HG02610 (cell line): ENCODE measurements at regions not wholly inside any gene's neighbourhood (a gene's known extent, or its start where the extent isn't known, plus 50 kb on each side); places are given as distances from the start of the nearest gene placed in this dataset.
"Not testable (repeated sequence)": the region's sequence is repeated elsewhere in the genome, so short reads cannot be mapped to it uniquely, and the experiment has no call there.

Experiments used
- ATAC-seq: cut with Tn5 transposase; IDR thresholded peaks from one replicate; pipeline ENCODE4 v1.9.1; 2021; ENCODE audit warnings: mild to moderate bottlenecking, moderate library complexity; ENCODE audit not compliant: unreplicated experiment

DNA sequence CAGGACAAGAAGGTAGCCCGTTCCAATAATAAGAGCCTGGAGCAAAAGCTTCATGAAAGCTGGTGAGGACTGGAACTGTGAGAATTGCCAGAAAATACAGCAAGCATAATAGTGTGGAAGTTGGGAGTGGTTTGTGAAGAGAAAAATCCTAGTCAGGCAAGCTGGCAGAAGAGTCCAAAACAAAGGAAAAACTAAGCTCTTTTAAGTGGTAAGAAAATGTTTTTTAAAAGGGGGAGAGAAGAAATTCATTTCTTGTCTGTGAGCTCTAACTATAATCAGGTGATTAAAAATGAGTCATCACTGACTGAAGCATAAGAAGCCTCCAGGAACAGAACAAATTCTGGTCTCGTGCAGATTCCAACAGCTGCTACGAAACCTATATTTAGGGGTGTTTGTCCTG is 102.6 kb downstream of the CAAP1 start:
- no peak for ATAC-seq

DNA sequence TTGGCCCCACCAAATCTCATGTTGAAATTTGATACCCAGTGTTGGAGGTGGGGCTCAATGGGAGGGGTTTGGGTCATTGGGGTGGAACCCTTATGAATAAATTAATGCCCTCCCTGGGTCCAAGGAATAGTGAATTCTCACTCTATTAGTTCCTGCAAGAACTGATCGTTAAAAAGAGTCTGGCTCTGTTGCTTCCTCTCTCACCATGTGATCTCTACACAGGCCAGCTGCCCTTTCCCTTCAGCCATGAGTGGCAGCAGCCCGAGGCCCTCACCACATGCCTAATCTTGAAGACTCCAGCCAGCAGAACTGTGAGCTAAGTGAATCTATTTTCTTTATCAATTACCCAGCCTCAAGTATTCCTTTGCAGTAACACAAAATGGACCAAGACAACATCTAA is 106.0 kb downstream of the CAAP1 start:
- no peak for ATAC-seq

DNA sequence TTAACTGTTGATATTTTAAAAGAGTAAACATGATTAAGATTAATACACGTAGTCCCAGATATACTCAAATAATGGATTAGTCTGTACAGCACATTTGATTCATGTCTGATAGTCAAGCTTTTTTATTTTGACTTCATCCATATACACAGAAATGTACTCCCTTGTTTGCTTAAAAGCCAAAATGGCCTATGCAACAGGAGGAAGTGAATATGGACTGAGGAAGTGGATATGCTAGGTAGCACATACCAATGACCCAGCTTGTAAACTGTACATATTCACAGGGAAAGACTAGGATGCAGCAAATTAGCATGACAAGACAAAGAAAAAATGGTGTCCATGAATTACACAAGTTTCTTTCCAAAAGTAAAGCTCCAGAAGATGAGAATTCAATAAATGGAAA is 109.7 kb downstream of the CAAP1 start:
- no peak for ATAC-seq

DNA sequence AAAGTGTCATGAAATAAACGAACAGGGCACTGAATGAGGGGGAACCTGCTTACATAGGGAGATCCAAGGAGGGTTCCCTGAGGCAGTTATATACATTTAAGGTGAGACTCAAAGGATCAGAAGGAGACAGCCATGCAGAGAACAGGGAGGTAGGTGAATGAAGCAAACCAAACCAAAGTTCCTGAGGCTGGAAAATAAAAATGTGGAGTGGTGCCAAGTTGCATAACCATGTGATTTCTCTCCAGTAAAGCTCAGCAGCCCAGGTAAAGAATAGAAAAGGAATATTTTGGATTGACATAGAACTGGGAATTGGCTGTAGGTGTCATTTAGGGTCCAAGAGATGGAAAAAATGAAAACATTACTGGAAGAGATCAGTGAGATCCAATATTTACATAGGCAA is 110.7 kb downstream of the CAAP1 start:
- no peak for ATAC-seq

DNA sequence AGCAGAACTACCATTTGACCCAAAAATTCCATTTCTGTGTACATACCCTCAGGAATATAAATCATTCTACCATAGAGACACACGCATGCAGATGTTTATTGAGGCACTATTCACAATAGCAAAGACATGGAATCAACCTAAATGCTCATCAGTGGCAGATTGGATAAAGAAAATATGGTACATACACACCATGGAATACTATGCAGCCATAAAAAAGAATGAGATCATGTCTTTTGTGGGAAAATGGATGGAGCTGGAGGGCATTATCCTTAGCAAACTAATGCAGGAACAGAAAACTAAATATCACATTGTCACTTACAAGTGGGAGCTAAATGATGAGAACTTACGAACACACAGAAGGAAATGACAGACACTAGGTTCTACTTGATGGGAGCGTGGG is 112.3 kb downstream of the CAAP1 start:
- not testable (repeated sequence) for ATAC-seq

DNA sequence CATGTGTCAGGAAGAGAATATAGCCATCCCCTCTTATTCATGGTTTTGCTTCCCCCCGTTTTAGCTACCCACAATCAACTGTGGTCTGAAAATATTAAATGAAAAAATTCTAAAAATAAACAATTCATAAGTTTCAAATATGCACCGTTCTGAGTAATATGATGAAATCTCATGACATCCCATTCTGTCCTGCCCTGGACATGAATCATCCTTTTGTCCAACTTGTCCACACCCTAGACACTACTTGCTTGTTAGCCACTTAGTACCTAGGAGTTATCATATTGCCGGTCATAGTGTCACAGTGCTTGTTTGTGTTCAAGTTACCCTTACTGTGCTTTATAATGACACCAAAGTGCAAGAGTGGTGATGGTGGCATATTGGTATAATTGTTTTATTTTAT is 113.5 kb downstream of the CAAP1 start:
- no peak for ATAC-seq

DNA sequence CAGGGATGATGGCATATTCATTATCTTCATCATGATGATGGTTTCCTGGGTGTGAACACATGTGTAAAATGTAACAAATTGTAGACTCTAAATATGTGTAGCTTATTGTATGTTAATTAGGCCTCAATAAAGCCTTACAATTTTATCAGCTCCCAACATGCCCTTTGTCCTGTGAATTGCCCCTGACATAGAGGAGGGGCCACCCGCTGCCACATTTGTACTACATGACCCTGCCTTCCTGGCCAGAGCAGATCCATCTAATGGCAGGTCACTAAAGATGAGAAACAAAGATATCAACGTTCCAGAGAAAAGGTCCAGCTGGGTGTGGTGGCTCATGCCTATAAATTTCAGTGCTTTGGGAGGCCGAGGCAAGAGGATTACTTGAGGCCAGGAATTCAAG is 117.2 kb downstream of the CAAP1 start:
- ATAC-seq = no peak

DNA sequence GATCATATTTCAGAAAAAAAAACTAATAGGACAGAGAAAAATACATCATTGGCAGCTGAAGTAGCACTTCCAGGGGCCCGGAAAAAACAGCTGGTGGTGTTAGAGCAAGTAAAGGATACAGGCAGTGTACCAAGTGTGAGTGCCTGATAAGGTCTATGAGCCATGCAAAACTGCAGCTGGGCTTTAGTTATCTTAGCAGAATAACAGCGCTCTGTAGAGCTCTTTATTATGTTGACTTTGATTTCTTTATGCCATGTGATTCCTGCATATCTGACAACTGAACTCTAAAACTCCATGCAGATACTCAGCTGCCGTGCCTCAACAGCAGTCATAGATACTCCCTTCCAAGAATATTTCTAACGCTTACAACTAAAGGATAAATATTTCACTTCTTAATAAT is 119.5 kb downstream of the CAAP1 start:
- ATAC-seq = no peak

DNA sequence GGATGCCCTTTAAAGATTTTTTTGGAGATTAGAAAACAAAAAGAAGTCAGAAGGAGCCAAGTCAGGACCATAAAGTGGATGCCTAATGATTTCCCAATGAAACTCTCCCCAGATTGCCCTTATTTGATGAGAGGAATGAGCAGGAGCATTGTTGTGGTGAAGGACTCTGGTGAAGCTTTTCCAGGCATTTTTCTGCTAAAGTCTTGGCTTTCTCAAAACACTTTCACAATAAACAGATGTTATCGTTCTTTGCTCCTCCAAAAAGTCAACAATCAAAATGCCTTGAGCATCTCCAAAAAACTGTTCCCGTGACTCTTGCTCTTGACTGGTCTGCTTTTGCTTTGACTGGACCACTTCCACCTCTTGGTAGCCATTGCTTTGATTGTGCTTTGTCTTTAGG is 121.8 kb downstream of the CAAP1 start:
- ATAC-seq = no peak

DNA sequence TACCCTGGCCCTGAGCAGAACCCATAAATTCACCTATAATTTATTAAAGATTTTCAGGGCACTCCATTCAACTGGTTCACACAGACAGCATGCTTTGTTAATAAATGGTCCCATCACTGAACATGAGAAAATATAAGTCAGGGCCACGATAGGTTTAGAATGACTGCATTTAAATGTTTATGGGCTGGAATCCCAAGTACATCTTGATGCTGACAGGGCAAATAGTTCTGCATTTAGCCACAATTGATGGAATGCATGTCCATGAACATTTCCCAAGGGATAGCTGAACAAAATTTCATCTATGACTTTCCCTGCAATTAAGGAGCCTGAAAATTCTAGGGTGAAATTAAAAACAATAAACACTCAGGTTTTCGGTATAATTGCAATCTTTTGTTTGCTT is 124.5 kb downstream of the CAAP1 start:
- no peak for ATAC-seq

DNA sequence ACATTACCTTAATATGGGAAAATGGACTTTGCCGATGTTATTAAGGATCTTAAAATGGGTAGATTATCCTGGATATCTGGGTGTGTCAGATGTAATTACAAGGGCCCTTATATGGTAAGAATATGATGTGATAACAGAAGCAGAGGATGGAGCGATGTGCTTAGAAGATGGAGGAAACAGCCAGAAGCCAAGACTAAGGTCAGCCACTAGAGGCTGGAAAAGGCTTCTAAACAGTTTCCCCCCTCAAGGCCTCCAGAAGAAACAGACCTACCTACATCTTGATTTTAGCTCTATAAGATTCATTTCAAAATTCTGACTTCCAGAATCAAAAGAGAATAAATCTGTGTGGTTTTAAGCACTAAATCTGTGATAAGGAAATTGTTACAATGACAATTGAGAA is 131.9 kb downstream of the CAAP1 start:
- no peak for ATAC-seq

DNA sequence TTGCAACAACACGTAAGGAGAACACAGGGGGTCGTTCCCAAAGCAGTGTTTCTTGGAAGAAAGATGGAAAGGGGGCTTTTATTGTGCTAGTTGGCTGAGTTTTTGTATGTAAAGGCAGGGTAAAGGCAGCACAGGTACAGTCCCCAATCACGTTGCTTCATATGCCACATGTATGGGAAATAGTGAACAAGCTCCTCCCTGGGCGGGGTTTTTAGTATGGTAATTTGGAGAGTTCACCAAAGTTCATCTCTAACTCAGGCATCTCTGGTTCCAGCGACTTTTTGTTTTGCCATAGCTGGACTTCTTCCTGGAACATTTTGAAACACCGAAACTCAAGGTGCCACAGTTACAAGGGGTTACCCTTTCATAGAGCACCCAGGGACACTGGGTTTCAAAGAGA is 133.9 kb downstream of the CAAP1 start:
- no peak for ATAC-seq

DNA sequence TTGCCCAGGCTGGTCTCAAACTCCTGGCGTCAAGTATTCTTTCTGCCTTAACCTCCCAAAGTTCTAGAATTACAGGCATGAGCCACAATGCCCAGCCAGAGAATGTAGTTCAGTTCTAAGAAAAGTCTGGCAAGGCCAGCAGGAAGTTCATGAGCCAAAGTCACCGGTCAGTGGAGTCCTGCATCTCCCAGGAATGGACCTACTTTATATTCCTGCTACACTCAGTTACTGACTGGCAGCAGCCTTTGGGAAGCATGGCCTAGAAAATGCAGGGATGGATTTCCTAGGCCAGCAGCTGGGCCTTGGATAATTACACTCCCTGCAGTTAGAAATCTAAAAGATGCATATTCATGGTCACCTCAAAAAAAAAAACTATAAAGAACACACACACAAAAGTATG is 135.7 kb downstream of the CAAP1 start:
- no peak for ATAC-seq

DNA sequence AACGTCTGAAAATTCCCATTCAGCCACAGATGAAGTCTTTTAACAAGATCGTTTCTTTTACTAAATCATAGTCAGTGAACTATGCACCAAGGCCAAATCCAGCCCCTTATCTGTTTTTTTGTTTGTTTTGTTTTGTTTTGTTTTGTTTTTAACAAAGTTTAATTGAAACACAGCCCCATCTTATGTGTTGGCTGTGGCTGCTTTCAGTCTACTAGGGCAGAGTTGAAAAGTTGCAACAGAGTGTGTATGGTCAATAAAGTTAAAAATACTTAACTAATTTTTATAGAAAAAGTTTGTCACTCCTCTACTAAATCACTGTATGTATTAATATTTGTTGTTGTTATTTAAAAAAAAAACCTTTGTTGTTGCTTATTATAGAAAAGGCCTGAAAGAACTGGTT is 137.1 kb downstream of the CAAP1 start:
- ATAC-seq = no peak

DNA sequence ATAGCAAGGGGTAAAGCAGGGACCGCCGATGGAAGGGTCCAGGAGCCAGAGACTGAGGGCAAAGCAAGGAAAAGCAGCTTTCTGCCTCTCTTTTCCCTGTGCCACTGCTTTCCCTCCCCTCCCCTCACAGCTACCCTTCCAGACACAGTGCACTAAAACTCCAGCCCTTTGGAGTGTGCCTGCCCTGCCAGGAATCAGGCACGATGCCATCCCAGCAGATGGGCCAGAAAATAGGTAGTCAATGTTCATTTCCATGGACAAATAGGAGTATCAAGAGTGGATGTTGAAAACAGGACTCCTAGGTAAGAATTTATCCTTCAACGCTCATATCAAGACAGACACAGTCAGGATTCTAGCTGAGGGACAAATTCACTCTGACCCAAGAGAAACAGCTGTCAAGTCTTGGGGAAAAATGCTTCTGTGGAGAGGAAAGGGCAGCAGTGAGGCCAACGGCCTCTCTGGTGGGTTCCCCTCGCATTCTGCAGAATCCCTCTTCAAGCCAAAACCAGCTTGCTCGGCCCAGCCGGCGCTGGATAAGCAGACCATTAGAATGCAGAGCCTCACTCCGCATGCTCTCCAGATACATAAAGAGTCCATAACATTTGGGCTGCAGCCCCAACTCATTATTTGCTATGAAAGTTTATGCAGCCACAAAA is 138.0 kb downstream of the CAAP1 start:
- ATAC-seq = no peak

DNA sequence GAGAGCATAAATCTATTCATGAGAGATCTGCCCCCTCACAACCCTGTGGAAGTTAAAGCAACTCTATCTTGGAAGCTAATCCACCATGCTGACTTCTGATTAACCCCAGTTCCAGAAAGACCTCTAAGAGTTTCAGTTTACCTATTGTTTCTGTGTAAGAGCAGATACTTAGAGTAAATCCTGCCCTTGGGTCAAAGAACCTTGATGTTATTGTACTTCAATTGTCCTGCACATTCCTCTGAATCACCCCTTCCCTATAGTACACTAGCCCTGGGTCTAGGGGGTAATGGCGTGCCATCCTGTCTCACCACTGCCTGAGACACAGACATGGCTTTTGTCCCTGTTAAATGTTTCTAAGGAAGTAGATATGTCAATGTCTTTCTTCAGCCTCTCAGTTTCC is 138.6 kb downstream of the CAAP1 start:
- ATAC-seq = no peak

DNA sequence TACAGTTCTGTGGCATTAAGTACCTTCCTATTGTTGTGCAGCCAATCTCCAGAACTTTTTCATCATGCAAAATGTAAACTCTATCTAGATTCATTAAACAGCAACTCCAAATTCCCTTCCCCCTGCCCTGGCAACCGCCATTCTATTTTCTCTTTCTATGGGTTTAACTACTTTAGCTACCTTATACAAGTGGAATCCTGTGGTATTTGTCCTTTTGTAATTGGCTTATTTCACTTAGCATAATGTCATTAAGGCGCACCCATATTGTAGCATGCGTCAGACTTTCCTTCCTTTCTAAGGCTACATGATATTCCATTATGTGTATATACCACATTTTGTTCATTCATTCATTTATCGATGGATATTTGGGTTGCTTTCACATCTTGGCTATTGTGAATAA is 142.4 kb downstream of the CAAP1 start:
- no peak for ATAC-seq

DNA sequence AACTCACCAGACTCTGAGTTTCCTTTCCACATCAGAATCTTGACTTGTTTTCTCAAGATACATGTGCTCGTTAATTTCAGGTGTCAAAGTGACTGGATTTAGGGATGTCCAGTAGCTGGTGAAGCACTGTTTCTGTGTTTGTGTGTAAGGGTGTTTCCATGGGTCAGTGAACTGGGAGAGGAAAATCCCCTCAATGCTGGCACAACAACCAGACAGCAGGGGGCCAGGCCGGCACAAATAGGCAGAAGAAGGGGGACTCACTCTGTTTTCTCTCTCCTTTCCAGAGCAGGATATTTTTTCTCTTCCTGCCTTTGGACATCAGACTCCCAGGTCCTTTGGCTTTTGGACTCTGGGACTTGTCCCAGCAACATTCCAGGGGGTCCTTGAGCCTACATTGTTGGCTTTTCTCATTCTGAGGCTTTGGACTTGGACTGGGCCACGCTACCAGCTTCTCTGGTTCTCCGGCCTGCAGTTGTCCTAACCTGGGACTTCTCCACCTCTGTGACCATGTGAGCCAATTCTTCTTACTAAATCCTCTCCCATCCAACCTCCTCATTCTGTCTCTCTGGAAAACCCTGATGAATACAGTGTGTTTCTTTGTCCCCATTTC is 144.0 kb downstream of the CAAP1 start:
- no peak for ATAC-seq

DNA sequence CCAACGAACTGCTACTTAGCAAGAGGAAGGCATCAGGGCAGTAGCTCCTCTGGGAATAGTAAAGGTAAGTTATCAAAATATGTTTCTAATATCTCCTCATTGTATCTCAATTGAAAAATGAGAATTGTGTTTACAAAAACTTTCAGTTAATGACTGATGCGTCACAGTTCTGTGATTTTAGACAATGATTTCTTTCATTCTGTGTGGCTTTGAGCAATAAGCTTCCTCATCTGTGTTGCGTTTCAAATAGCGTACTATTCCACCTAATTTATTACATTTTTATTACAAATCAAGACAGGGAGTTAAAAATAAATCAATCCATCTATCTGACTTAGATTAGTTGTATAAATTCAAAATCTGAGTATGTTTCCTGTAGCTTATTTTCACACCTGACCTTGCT is 145.0 kb downstream of the CAAP1 start:
- no peak for ATAC-seq

DNA sequence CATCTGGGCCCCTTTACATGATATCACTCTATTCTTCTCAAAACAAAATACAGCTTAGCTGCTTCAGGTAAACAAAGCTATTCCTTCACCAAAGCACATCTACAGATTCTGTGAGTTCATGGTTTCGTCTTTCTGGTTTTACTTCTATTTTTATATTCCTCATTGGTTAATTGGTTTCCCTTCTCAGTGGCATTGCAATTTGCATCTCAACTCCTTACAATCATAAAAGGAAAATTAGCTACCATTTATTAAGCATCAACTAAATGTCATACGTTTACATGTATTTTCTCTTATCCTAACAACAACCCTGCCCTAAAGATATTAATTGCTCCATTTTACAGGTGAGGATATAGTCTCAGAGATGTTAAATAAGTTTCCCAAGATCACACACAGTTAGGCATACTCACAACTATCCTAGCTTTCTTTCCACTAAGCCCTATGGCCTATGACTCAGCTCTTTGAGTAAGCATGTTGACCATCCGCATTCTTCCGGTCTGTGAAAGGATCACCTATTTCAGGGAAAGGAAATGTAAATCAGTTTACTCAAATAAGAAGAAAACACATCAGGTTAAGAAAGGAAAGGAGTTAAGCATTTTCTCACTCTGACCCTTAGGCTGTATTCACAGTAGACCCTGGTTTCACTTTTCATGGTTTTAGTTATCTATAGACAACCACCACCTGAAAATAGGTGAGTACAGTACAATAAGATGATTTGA is 146.1 kb downstream of the CAAP1 start:
- peak; percentile 95 for ATAC-seq

DNA sequence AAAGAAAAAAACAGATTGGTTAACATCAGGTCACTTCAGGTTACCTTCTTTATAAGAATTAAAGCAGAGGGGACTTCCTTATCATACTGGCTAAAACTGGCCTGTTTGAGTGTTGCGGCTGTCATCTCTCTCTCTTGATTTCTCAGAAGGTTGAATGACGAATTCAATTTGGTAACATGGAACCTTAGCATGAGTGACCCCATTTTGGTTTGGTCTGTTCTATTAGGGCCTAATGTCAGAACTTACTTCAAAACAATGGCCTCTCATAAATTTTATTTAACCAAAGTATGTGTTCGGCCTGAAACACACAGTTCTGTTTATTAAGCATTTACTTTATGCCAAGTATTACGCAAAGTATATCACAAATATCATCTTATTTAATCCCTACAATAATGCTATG is 147.5 kb downstream of the CAAP1 start:
- ATAC-seq = no peak

DNA sequence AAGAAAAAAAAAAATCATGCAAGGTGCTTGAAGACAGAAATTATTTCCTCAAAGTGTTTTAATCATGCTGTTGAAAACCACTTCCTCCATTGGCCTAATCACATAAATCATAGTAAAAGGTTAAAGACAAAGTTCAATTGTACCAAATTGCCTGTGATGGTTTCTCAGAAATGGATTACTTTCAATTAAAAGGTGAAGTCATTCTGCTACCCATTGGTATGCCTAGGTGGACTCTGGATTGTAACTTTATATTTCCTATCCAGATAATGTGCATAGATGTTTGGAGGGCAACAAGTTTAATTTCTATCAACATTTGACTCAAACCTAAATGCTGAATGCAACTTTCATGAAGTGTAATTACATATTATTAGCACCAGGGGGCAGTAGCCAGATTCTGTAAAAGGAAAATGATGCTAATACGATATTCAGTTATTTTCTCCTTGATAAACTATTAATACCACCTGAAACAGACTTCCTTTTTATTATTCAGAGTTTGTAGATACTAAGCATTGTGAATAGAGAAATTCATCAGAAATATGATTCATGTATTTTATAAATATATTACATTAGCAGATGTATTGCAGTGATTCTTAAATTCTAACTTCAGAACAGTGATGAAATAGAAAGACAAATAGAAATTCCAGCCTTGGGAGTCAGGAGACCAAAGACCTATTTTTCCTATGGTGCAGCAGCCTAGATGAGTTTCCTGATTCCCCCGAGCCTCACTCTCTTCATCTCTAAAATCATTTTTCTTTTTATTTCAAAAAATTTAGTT is 148.2 kb downstream of the CAAP1 start:
- no peak for ATAC-seq
